GM12864 (cell line): ENCODE measurements at regions not wholly inside any gene's neighbourhood (a gene's known extent, or its start where the extent isn't known, plus 50 kb on each side); places are given as distances from the start of the nearest gene placed in this dataset.

ENCODE experiments used
- DNase-seq: peaks from one replicate; pipeline ENCODE4 v3.0.0-alpha.2; 2011; ENCODE audit warnings: low read depth
- H3K4me3 ChIP-seq: 2 replicates; pipeline ENCODE4 v1.5.1; 2011; ENCODE audit warnings: mild to moderate bottlenecking, low read depth, low read length, control low read depth
- CTCF ChIP-seq: IDR thresholded peaks from 2 replicates; pipeline ENCODE4 v1.5.1; 2011; ENCODE audit warnings: low read depth, mild to moderate bottlenecking, moderate library complexity, low read length, control low read depth, inconsistent platforms; ENCODE audit errors: missing control alignments

GRCh38 chr2:102085238-102085637 lies 57.3 kb upstream of the IL1R1 start:
- H3K4me3 ChIP-seq: no peak overlapping the region
- TF ChIP-seq CTCF: no peak
- no peak for DNase-seq

- H3K4me3 ChIP-seq: no peak overlapping the region
- TF ChIP-seq CTCF: no peak
- no peak for DNase-seq
These were observed 56.2 kb upstream of the IL1R1 start for GRCh38 chr2:102086150-102086872.

GRCh38 chr2:102091121-102091520 lies 51.4 kb upstream of the IL1R1 start:
- no peak for DNase-seq
- no peak overlapping the region for H3K4me3 ChIP-seq
- no peak for TF ChIP-seq CTCF

- no peak overlapping the region for H3K4me3 ChIP-seq
- DNase-seq: no peak
- no peak for TF ChIP-seq CTCF
These were observed 50.6 kb upstream of the IL1R1 start for GRCh38 chr2:102091908-102092307.

GRCh38 chr2:102092535-102092934 lies 50.0 kb upstream of the IL1R1 start:
- no peak for DNase-seq
- H3K4me3 ChIP-seq: no peak overlapping the region
- no peak for TF ChIP-seq CTCF
